ENCODE measurements at regions not wholly inside any gene's neighbourhood (a gene's known extent, or its start where the extent isn't known, plus 50 kb on each side); places are given as distances from the start of the nearest gene placed in this dataset.

GRCh38 chr6:3612341-3613041, 139.0 kb downstream of the PXDC1 start:
- peak; percentile 90 to 92 for ATAC-seq

GRCh38 chr6:3610921-3611320, 140.6 kb downstream of the PXDC1 start:
- FAIRE-seq: no peak
- no peaks in the 10 kb centered on the region for H3K9me3 ChIP-seq
- ATAC-seq: no peak
- H3K4me1 ChIP-seq: peaks cover 31% of the 10 kb centered on the region
- 80% methylated on average over 7 of the region's 7 CpGs for WGBS (ENCODE audit: missing lambda C conversion rate)
- no peak for DNase-seq (ENCODE audit: low read depth in 1 of 2, low spot score in 1 of 2)
- peak overlapping the region in 1 of 2 experiments; percentile 84; a peak in 4 of 6 replicates for H3K27ac ChIP-seq
- no peak overlapping the region for H3K4me3 ChIP-seq
- no peak overlapping the region for H3K4me2 ChIP-seq
- CTCF ChIA-PET: no interaction called here
- POLR2A ChIA-PET: no interaction called here
- TF ChIP-seq ATOH8 (CRISPR knock-in tag; IDR thresholded peaks at IDR 0.05; ENCODE audit: low read depth) (no peak), HOXB13 (CRISPR knock-in tag; IDR thresholded peaks at IDR 0.05; ENCODE audit: low read depth) (no peak), ELK1 (IDR thresholded peaks at IDR 0.05; ENCODE audit: low read depth, low read length) (no peak), EHMT2 (IDR thresholded peaks at IDR 0.05; ENCODE audit: low read depth) (no peak), FOSL2 (IDR thresholded peaks at IDR 0.05) (no peak), FOSL2 (CRISPR knock-in tag; IDR thresholded peaks at IDR 0.05) (no peak), NPAS2 (CRISPR knock-in tag; IDR thresholded peaks at IDR 0.05; ENCODE audit: borderline replicate concordance) (no peak), EP300 (IDR thresholded peaks at IDR 0.05) (no peak), GATA3 (IDR thresholded peaks at IDR 0.05; ENCODE audit: borderline replicate concordance) (no peak), MYC (IDR thresholded peaks at IDR 0.05; ENCODE audit: borderline replicate concordance, low read length) (no peak), TP53 (CRISPR knock-in tag; IDR thresholded peaks at IDR 0.05) (no peak), BCL3 (IDR thresholded peaks at IDR 0.05) (no peak), CEBPB (IDR thresholded peaks at IDR 0.05) (no peak), NR3C1 (IDR thresholded peaks at IDR 0.05) (no peak), PHF8 (IDR thresholded peaks at IDR 0.05; ENCODE audit: borderline replicate concordance, low read depth) (no peak), E2F6 (IDR thresholded peaks at IDR 0.05; ENCODE audit: borderline replicate concordance, low read depth) (no peak)

More at GRCh38 chr6:3612341-3613041, 139.0 kb downstream of the PXDC1 start:
- ChIA-PET POLR2A (no interaction called here), CTCF (interaction anchor here (0.6 to 1.7 kb wide), 6 partner anchors 9 to 159 kb away, joined by 3 to 4 read pairs (median 3); no protein-coding TSS in a partner anchor)
- peak; percentile 69 to 88 for DNase-seq (ENCODE audit: low read depth in 1 of 2, low spot score in 1 of 2)
- H3K9me3 ChIP-seq: no peaks in the 10 kb centered on the region
- peak overlapping the region; percentile 67 to 84 for H3K27ac ChIP-seq
- no peak for FAIRE-seq
- no peak overlapping the region for H3K4me3 ChIP-seq
- H3K4me1 ChIP-seq: peaks cover 31% of the 10 kb centered on the region
- 2% methylated on average over 8 of the region's 8 CpGs for WGBS (ENCODE audit: missing lambda C conversion rate)
- TF ChIP-seq ZNF302 (CRISPR knock-in tag; IDR thresholded peaks at IDR 0.05): no peak
- TF ChIP-seq CEBPB (IDR thresholded peaks at IDR 0.05): peak; percentile 75 to 91
- peak; percentile 38; the same call in 1 of the 2 replicates for TF ChIP-seq HOXB13 (CRISPR knock-in tag; IDR thresholded peaks at IDR 0.05; ENCODE audit: low read depth)
- TF ChIP-seq GATA3 (IDR thresholded peaks at IDR 0.05; ENCODE audit: borderline replicate concordance): peak; percentile 88
- TF ChIP-seq CBX2 (IDR thresholded peaks at IDR 0.05; ENCODE audit: borderline replicate concordance, low read depth): no peak
- TF ChIP-seq JUNB (IDR thresholded peaks at IDR 0.05): peak; percentile 90
- TF ChIP-seq PBX3 (IDR thresholded peaks at IDR 0.05): 0 out of 2 replicates have a peak, but pooled peaks have one; percentile 52
- peak; percentile 67 to 68; a peak in 2 of 5 replicates for TF ChIP-seq EP300 (IDR thresholded peaks at IDR 0.05)
- TF ChIP-seq POLR2AphosphoS2 (conservative IDR thresholded peaks at IDR 0.05; ENCODE audit: low read length): no peak
- TF ChIP-seq MAX (IDR thresholded peaks at IDR 0.05): peak; percentile 69; the same call in 1 of the 2 replicates
- TF ChIP-seq BHLHE40 (IDR thresholded peaks at IDR 0.05; ENCODE audit: low read depth, low read length): no peak
- TF ChIP-seq FOSL2 (IDR thresholded peaks at IDR 0.05): peak; percentile 91
- peak; percentile 98 for TF ChIP-seq FOSL2 (CRISPR knock-in tag; IDR thresholded peaks at IDR 0.05)
- peak; percentile 47; the same call in 1 of the 3 replicates for TF ChIP-seq BCL3 (IDR thresholded peaks at IDR 0.05)
- peak; percentile 10; the same call in 1 of the 3 replicates for TF ChIP-seq SMC3 (IDR thresholded peaks at IDR 0.05)
- TF ChIP-seq HES2 (IDR thresholded peaks at IDR 0.05): peak; percentile 41; the same call in 1 of the 2 replicates
- peak; percentile 23 to 30; a peak in 4 of 5 replicates for TF ChIP-seq RAD21 (conservative IDR thresholded peaks at IDR 0.05 in 1 of 2, IDR thresholded peaks at IDR 0.05 in 1 of 2)
- TF ChIP-seq JUN (IDR thresholded peaks at IDR 0.05): peak; percentile 56 to 66; a peak in 2 of 5 replicates
- peak; percentile 56 for TF ChIP-seq MAFK (IDR thresholded peaks at IDR 0.05; ENCODE audit: partially characterized antibody)
- peak overlapping the region; percentile 77 for H3K4me2 ChIP-seq
